GM21786 (cell line): ENCODE measurements at regions not wholly inside any gene's neighbourhood (a gene's known extent, or its start where the extent isn't known, plus 50 kb on each side); places are given as distances from the start of the nearest gene placed in this dataset.
"Not testable (repeated sequence)": the region's sequence is repeated elsewhere in the genome, so short reads cannot be mapped to it uniquely, and the experiment has no call there.

ENCODE experiments used
- ATAC-seq: cut with Tn5 transposase; IDR thresholded peaks from one replicate; pipeline ENCODE4 v1.9.1; 2021; ENCODE audit not compliant: unreplicated experiment

DNA sequence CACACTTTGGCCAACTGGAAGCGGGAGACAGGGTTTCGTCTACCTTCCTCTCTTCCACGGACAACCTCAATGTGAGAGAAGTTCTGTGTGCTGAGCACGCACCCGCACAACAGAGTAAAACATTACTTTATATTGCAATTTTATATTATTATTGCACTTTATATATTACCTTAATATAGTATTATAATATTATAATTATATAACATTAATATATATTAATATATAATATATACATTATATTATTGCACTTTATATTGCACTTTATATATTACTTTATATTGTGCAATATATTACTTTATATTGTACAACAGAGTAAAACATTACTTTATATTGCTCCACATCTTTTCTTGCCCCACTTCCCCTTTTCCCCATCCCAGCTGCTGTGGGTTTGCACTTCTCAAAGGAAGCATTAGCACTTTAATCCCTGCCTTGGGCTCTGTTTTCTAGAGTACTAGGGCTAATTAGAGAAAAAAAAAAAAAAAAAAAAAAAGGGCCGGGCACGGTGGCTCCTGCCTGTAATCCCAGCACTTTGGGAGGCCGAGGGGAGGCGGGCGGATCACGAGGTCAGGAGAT, 76.4 kb upstream of the SLC4A7 start:
- ATAC-seq, result no peak

DNA sequence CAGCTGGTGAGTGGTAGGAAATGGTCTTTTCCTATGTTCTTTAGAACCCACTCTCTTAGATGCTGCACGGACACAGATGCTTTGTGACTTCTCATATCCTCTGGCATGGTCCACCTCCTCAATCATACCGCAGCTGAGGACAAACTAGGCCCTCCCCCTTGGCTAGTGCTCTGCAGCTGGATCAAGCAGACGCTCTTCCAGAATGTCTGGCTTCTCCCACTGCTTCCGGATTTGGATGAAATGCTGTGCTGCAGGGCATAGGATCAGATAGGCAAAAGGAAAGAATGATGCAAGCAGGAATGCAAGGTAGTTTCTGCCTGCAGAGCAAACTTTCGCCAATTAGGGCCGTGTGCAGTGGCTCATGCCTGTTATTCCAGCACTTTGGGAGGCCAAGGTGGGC, 75.7 kb upstream of the SLC4A7 start:
- no peak for ATAC-seq

DNA sequence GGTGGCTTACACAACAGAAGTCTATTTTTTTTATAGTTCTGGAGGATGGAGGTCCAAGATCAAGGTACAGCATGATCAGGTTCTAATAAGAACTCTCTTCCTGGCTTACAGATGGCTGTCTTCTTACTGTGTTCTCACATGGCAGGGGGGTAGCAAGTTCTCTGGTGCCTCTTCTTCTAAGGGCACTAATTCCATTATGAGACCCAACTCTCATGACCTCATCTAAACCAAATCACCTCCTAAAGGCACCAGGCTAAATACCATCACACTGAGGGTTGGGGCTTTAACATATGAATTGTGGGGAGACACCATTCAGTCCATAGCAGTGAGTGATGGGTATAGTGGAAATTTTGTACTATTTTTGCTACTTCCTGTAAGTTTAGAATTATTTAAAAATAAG, 75.2 kb upstream of the SLC4A7 start:
- ATAC-seq, result no peak

DNA sequence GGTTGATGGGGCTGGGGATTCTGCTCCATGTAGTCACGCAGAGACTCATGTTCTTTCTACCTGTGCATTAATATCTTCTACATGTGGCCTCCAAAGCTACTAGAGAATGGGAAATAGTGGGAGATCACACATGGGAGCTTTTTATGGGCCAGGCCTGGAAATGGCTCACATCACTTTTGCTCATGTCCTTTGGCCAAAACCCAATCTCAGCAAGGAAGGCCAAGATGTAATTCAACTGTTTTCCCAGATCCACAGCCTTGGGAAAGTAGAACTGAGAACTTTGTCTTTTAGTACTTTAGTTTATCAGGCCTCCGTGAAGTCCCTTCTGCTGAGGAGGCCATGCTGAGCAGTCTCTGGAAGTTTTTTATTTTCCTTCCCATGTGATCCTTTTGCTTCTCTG, 73.2 kb upstream of the SLC4A7 start:
- no peak for ATAC-seq

DNA sequence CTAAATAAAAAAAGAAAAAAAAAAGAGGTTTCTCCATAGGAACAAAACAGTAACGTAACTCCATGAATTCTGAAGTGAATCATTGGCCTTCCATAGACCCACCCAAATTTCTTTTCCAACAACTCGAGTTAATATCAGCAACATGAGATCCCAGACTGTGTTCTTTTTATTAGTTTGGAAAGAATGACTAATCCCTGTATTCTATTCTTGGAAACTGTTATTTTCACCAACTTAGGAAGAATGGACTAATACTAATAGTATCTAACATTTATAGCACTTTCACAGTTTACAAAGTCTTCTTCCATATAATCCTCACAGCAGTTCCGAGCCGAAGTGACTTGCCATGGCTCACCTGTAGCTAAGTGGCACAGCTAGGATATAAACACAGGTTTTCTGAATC, 72.7 kb upstream of the SLC4A7 start:
- no peak for ATAC-seq

DNA sequence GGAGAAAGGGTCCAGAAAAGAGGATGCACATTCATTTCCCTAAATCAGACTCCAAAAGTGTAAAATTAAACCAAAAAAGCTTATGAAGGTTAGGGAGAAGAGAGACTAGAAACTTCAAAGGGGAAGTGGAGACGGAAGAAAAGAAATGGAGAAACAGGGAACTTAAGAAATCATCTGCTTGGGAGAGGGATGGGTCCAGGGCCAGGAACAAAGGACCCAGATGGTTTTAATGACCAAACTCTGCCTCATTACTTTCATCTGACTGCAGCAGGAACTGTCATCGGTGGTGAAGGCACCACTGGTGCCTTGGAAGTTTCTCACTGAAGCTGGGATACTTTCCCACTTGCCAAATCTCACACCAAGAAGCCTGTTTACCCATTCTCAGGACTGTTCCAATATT, 70.5 kb upstream of the SLC4A7 start:
- ATAC-seq, result no peak

DNA sequence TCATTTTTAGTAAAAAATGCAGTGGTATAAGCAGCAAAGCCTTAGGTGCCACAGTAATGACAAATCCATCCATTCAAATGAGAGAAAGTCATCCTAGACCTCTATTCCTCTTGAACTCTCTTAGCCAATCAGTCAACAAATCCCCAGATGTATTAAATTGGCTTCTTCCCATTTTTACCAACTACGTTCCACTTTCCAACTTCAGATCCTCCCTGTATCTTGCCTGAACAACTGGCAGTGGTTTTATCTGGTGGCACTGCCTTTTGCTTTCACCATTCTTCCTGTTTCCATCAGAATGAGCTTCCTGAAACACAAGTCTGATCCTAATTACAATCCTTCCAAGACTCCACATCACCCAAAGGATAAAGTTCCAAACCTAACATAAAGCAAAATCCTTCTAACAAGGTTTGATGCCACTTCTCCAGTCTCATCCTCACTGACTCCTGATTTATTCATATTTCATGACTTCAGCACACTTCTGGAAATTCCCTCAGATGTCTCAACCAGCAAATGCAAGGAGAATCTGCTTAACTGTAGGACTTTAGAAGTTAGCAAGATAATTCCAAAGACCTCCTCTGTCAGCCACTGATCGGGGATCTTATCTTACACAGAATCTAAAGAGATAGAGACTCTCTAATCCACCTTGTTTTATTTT, 69.8 kb upstream of the SLC4A7 start:
- ATAC-seq, result no peak

DNA sequence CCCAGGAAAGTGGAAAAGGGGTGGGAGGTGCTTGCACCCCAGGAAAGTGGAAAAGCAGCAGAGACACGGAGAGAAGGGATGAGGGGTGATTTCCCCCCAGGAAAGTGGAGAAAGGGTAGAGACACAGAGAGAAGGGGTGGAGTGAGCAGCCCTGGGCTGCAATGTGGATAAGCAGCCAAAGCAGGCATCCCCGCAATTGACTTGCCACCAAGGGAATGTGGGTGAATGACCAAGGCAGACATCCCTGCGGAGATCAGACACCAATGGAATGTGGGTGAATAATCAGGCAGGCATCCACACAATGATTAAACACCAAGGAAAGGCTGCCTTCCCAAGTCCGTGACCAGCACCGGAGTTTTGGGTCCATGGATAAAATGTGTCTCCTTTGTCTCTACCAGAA, 68.5 kb upstream of the SLC4A7 start:
- ATAC-seq, result not testable (repeated sequence)

DNA sequence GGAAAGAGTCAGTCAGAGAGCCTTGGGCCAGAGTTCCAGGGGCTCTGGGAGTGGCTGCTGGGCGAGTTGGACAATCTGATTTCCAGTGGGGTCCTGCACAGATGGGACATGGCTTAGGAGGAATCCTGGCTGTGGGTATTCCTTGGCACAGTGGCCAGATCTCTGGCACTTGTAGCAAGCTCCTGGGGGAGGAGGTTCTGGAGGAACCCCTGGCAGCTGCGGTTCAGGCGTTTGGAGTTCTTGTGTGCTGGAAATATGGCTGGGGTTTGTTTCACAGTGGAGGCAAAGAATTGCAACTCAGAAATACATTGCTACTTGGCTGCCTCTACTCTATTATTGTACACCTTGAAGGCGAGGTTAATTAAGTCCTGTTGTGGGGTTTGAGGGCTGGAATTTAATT, 67.2 kb upstream of the SLC4A7 start:
- not testable (repeated sequence) for ATAC-seq

DNA sequence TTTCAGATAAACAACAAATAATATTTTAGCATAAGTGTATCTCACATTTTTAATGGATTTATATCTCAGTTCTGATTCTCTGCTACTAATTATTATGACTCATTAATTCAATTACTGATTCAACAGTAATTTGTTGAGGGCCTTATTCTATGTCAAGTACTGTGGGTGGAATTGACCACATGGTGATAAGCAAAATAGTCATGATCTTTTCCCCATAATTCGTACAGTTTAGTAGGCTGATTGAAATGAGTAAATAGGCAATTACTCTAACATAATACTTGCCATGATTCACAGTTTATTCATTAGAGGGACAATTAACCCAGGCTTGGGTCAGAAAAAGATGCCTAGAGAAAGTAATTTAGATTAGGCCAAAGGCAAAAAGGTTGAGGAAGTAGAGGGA, 60.9 kb upstream of the SLC4A7 start:
- ATAC-seq, result no peak

DNA sequence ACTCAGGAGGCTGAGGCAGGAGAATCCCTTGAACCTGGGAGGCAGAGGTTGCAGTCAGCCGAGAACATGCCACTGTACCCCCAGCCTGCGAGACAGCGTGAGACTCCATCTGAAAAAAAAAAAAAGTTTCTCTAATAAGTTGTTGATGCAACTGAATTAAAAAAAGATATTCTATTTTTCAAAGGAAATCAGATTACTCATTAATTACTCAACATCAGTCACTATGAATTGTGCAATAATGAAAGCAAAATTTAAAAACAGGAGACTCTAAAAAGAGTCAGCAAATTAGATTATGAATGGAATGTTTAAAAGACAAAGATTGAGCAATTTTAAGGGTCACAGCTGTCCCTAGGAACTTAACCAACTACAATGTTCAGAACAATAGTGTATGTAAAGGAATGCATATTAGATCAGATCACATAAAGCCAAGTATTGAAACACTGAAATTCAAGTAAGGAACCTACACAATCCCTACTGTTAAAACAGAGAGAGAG, 60.2 kb upstream of the SLC4A7 start:
- ATAC-seq, result no peak

DNA sequence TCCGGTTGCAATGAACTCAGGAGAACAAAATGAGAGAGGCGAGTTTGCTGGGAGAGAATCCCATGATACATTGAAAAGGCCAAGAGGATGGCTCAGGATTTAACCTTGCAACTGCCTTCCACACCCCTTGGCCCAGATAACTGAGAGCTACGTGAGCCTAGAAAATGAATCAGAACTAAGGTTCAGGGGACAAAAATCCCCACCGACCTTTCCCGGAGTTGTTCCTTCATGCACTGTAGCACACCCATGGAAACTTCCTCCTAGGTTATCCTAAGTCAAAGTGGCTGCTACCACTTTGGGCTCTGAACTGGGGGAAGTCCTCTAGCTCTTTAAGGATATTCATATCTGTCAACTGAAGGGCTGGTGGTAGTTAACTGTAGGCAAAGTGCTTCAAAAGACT, 58.3 kb upstream of the SLC4A7 start:
- ATAC-seq, result no peak

DNA sequence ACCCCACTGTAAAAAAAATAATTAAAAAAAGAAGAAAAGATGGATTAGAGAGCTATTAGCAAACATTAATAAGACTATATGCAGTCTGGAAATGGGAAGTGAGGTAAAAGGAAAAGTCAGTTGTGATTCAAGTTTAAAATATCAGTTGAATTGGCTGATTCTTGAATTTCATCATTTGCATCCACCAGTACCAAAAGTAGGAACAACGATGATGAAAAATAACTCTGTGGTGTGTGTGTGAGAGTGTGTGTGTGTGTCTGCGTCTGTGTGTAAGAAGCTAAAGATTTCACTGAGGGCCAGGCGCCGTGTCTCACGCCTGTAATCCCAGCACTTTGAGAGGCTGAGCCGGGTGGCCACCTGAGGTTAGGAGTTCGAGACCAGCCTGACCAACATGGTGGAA, 56.0 kb upstream of the SLC4A7 start:
- no peak for ATAC-seq

DNA sequence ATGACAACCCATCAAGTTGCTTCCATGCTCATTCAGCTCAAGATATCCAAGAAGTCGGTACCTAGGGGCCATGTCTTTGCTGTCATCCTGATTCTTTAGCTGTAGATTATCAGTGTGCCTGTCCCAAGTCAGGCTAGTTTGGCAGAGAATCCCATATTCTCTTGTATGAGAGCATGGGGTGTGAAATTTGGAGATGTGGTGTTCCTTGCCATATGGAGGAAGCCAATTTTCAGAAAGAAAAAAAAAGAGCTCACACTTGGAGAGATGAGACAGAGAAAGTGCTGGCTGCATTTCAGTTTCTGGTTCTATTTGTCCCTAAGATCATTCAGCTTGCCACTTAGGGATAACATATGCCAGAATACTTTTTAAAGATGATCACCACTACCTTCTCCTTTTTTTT, 52.3 kb upstream of the SLC4A7 start:
- no peak for ATAC-seq

DNA sequence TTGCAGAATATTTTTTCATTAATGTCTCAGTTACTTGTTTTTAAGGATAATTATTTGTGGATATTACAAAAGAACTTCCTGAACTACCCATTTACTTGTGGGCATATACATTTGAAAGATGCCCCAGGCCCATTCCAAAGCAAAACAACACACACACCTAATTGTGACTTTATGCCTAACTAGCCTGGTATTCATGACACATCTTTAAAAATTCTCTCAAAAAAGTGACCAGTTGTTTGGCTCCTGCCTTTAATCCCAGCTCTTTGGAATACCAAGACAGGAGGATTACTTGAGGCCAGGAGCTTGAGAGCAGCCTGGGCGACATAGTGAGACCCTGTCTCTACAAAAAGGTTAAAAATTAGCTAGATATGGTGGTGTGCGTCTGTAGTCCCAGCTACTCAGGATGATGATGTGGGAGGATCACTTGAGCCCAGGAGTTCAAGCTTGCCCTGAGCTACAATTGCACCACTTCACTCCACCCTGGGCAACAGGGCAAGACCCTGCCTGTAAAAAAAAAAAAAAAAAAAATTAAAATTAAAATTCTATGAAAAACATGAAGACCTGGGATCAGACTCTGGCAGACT, 51.7 kb upstream of the SLC4A7 start:
- ATAC-seq, result no peak

DNA sequence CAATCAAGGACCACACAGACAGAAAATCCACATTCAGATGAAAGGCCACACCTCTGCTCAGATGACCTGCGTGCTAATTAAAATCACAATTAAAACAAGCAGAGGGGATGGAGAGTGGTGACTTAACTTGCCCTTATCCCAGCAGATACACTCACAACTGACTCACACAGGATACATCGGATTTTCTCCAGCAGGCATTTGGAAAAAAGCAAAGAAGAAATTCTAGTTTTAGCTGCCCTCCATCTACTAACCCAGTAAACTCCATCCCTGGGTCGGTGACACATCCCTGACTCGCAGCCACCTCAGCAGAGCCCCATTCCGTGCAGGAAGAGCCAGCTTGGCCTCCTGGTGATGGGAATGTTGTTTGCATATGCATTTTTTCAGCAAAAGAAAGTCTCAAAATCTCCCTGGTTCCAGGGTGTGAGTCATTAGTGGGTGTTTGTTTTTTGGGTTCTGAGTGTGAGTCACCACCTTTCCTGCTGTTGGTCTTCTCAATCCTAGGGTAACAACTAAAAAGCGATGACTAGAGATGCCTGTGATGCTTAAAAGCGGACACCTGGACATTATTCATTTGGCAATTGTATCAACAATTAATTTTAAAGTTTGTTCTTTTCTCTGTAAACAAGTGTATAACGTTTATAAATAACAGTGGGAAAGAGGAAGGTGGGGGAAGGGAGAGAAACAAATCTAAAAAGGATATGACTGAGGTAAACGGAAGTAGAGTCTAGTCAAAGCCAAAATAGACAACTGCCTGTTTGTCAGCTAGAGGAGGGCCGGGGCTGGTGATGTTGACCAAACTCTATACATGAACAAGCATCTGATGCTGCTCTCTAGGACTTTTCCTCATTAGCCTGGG, 49.8 kb upstream of the SLC4A7 start:
- peak; percentile 53 for ATAC-seq
